K562 (cell line): ENCODE measurements at regions not wholly inside any gene's neighbourhood (a gene's known extent, or its start where the extent isn't known, plus 50 kb on each side); places are given as distances from the start of the nearest gene placed in this dataset.

Source experiments
- ATAC-seq: fragments of 200-7000 bp; cut with Tn5 transposase; 3 replicates; pipeline ENCODE4 v1.9.1; 2020; ENCODE audit warnings: moderate library complexity
- BruUV-seq: library from RNA; stranded (reverse); fragments of 400-500 nt; replicated peaks from 2 replicates; lab custom pipeline; 2021; lab: Mats Ljungman, UMichigan
- CTCF ChIA-PET: fragments of 300-600 bp; formaldehyde crosslinking; extraction: SDS; loops from one replicate; lab custom pipeline; 2021; ENCODE audit warnings: low intra/inter-chr PET ratio; lab: Yijun Ruan, JAX
- POLR2A ChIA-PET: fragments of 300-600, 350-650 bp; sonication (Branson Sonifier 250); formaldehyde crosslinking; extraction: SDS; loops from one replicate; lab custom pipeline; 2021; ENCODE audit warnings: antibody characterized with exemption, inconsistent platforms; lab: Yijun Ruan, JAX
- DNase-seq, 4 experiments: peaks; one replicate each; pipeline versions ENCODE4 v3.0.0 to v3.0.0-alpha.2; 2011 to 2018; ENCODE audit warnings: low spot score in 3 of 4, mixed read lengths in 3 of 4; ENCODE audit errors: extremely low read depth in 1 of 4
- FAIRE-seq: peaks from 2 replicates; lab custom pipeline; 2011; peaks lifted over from hg19 to GRCh38; lab: Jason Lieb, UNC
- H2AFZ ChIP-seq: 2 replicates; pipeline ENCODE4 v1.6.0; 2011; ENCODE audit warnings: low read depth, low read length, control low read depth, inconsistent platforms
- H3K27ac ChIP-seq: fragments of 200-600 bp; 3 replicates; pipeline ENCODE4 v1.8.0; 2011; ENCODE audit warnings: low read depth, mild to moderate bottlenecking, control low read depth, inconsistent platforms, low read length, moderate library complexity, mixed read lengths; ENCODE audit errors: extremely low read depth
- H3K27me3 ChIP-seq, 2 experiments: fragments of 300-600 bp in 1 of 2; 2 replicates in 1 of 2; 3 replicates in 1 of 2; pipeline versions ENCODE4 v1.6.0 to v1.8.0; 2011; ENCODE audit warnings: inconsistent platforms in 2 of 2, low read length in 2 of 2, mild to moderate bottlenecking in 1 of 2, mixed read lengths in 1 of 2, moderate library complexity in 1 of 2; ENCODE audit not compliant: control insufficient read depth in 2 of 2, insufficient read depth in 2 of 2
- H3K36me3 ChIP-seq: fragments of 300-600 bp; 3 replicates; pipeline ENCODE4 v1.8.0; 2011; ENCODE audit warnings: mild to moderate bottlenecking, low read length, inconsistent platforms; ENCODE audit not compliant: control insufficient read depth, insufficient read depth
- H3K4me1 ChIP-seq, 2 experiments: fragments of 200-600 bp in 1 of 2; replicated peaks in 1 of 2; 2 replicates in 1 of 2; 3 replicates in 1 of 2; pipeline versions ENCODE4 v1.5.1 to v1.8.0; 2011; ENCODE audit warnings: inconsistent platforms in 2 of 2, low read length in 2 of 2, mild to moderate bottlenecking in 1 of 2, mixed read lengths in 1 of 2, moderate library complexity in 1 of 2; ENCODE audit not compliant: control insufficient read depth in 2 of 2, insufficient read depth in 2 of 2
- H3K4me2 ChIP-seq: 2 replicates; pipeline ENCODE4 v1.6.1; 2011; ENCODE audit warnings: low read length, control low read depth, inconsistent platforms, mixed read lengths; ENCODE audit not compliant: insufficient read depth
- H3K4me3 ChIP-seq: fragments of 200-600 bp; sonication (generic), shearing (Covaris generic); 2 replicates; pipeline ENCODE4 v1.5.1; 2016; ENCODE audit warnings: control low read depth, inconsistent platforms
- H3K79me2 ChIP-seq: fragments of 200-600 bp; 3 replicates; pipeline ENCODE4 v1.8.0; 2011; ENCODE audit warnings: low read length, inconsistent platforms; ENCODE audit not compliant: control insufficient read depth, insufficient read depth
- H3K9ac ChIP-seq, 2 experiments: 2 replicates each; pipeline versions ENCODE4 v1.6.0 to v1.6.1; 2011; ENCODE audit warnings: low read depth in 2 of 2, low read length in 2 of 2, control low read depth in 1 of 2, inconsistent platforms in 1 of 2, mild to moderate bottlenecking in 1 of 2, mixed read lengths in 1 of 2; ENCODE audit not compliant: insufficient read depth in 1 of 2
- H3K9me1 ChIP-seq: one replicate; pipeline ENCODE4 v1.6.0; 2011; ENCODE audit warnings: inconsistent platforms, mild to moderate bottlenecking, low read length, moderate library complexity; ENCODE audit not compliant: control insufficient read depth, insufficient read depth
- H3K9me3 ChIP-seq: replicated peaks from 2 replicates; pipeline ENCODE4 v1.5.1; 2011; ENCODE audit warnings: low read depth, low read length, inconsistent platforms; ENCODE audit not compliant: control insufficient read depth, insufficient read depth
- H4K20me1 ChIP-seq: replicated peaks from 2 replicates; pipeline ENCODE4 v1.6.1; 2011; ENCODE audit warnings: low read length, inconsistent platforms, mixed read lengths; ENCODE audit not compliant: control insufficient read depth, insufficient read depth
- ARID2 ChIP-seq: fragments of 450-650 bp; IDR thresholded peaks from 2 replicates; pipeline ENCODE4 v1.6.1; 2017; ENCODE audit warnings: antibody characterized with exemption, mild to moderate bottlenecking
- GABPA ChIP-seq: fragments of 200-800 bp; sonication (Bioruptor generic); conservative IDR thresholded peaks from 2 replicates; pipeline ENCODE4 v1.6.1; 2016; ENCODE audit warnings: low read depth, missing genetic modification characterization, missing compliant biosample characterization
- KAT2B ChIP-seq: IDR thresholded peaks from one replicate; pipeline ENCODE4 v1.6.1; 2012; ENCODE audit warnings: low read depth, mild to moderate bottlenecking, control low read depth, inconsistent platforms, low read length, moderate library complexity
- MXI1 ChIP-seq: IDR thresholded peaks from 2 replicates; pipeline ENCODE4 v1.6.1; 2011; ENCODE audit warnings: low read depth, mild to moderate bottlenecking, improper control_type of control experiment, low read length
- RNF2 ChIP-seq: sonication (generic); IDR thresholded peaks from 2 replicates; pipeline ENCODE4 v1.6.1; 2016
- SLC30A9 ChIP-seq: fragments of 250-450 bp; sonication (Bioruptor Pico); IDR thresholded peaks from 2 replicates; pipeline ENCODE4 v1.8.0; 2022; ENCODE audit warnings: mild to moderate bottlenecking, moderate library complexity
- TCFL5 ChIP-seq: fragments of 250-450 bp; sonication (Bioruptor Pico); conservative IDR thresholded peaks from 2 replicates; pipeline ENCODE4 v1.6.1; 2021; ENCODE audit warnings: mild to moderate bottlenecking, moderate library complexity, matching md5 sums
- THRAP3 ChIP-seq: fragments of 450-650 bp; IDR thresholded peaks from 2 replicates; pipeline ENCODE4 v1.6.1; 2016; ENCODE audit warnings: mild to moderate bottlenecking, inconsistent platforms, borderline replicate concordance
- ZNF23 ChIP-seq: fragments of 250-450 bp; sonication (Bioruptor Pico); IDR thresholded peaks from 2 replicates; pipeline ENCODE4 v1.4.0; 2020; ENCODE audit warnings: mild to moderate bottlenecking
- ZNF316 ChIP-seq: fragments of 450-650 bp; IDR thresholded peaks from 2 replicates; pipeline ENCODE4 v1.6.1; 2016
- ZNF436 ChIP-seq: fragments of 250-450, 450-650 bp; sonication (Bioruptor Pico); formaldehyde crosslinking; IDR thresholded peaks from 2 replicates; pipeline ENCODE4 v1.7.0; 2020; ENCODE audit warnings: mild to moderate bottlenecking
- WGBS: fragments of 100-300 bp; shearing (Covaris generic); methylation state at CpG from one replicate; pipeline ENCODE4 v1.1.6; 2016; ENCODE audit warnings: low coverage, mixed read lengths; ENCODE audit not compliant: insufficient coverage; ENCODE audit errors: missing lambda C conversion rate; 5-methylcytosine and 5-hydroxymethylcytosine counted together
- in situ Hi-C: fragments of 300-500 bp; cut with MboI; formaldehyde crosslinking; loops from 4 replicates; pipeline ENCODE4 v1.15.0; 2018; ENCODE audit warnings: inconsistent platforms, mixed read lengths
- intact Hi-C: fragments of 100-400 bp; cut with micrococcal nuclease; formaldehyde crosslinking; loops from 2 replicates; pipeline ENCODE4 v1.14.2; 2022
- TF ChIP-seq, protein P1 (sequence below): fragments of 200-400 bp; formaldehyde crosslinking; IDR thresholded peaks from 2 replicates; pipeline ENCODE4 v1.6.1; 2017; ENCODE audit warnings: mild to moderate bottlenecking, low read depth, low read length, moderate library complexity
- TF ChIP-seq, protein P2 (sequence below): sonication (generic); formaldehyde crosslinking; IDR thresholded peaks from 2 replicates; pipeline ENCODE4 v1.8.0; 2022; ENCODE audit warnings: missing genetic modification reagents, mild to moderate bottlenecking, moderate library complexity, borderline replicate concordance

DNA sequence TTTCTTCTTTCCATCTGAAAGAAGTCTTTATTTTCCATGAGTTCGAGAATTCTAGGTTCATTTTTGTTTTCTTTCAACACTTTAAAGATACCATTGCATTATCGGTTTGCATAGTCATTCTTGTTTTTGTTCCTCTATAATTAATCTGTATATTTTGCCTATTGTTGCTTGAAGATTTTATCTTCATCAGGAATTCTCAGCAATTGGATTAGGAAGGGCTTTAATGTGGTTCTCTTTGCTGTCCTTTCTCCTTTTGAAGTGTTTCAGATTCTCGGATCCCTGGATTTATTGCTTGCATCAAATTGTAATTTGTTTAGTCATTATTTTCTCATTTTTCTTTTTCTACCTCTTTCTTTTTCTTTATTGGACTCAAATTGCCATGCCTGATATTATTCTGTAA, 609.8 kb downstream of the TLR4 start:
- Histone ChIP-seq H3K36me3 (no peaks in the 10 kb centered on the region), H3K79me2 (no peaks in the 10 kb centered on the region), H3K9me3 (no peaks in the 10 kb centered on the region), H4K20me1 (no peaks in the 10 kb centered on the region), H3K4me3 (no peak overlapping the region), H3K9ac (no peak overlapping the region), H3K27me3 (no peaks in the 10 kb centered on the region), H3K4me1 (no peaks in the 10 kb centered on the region), H3K9me1 (no peaks in the 10 kb centered on the region), H3K27ac (no peak overlapping the region), H3K4me2 (no peak overlapping the region), H2AFZ (no peak overlapping the region)
- POLR2A ChIA-PET = no interaction called here
- TF ChIP-seq, protein P1, sequence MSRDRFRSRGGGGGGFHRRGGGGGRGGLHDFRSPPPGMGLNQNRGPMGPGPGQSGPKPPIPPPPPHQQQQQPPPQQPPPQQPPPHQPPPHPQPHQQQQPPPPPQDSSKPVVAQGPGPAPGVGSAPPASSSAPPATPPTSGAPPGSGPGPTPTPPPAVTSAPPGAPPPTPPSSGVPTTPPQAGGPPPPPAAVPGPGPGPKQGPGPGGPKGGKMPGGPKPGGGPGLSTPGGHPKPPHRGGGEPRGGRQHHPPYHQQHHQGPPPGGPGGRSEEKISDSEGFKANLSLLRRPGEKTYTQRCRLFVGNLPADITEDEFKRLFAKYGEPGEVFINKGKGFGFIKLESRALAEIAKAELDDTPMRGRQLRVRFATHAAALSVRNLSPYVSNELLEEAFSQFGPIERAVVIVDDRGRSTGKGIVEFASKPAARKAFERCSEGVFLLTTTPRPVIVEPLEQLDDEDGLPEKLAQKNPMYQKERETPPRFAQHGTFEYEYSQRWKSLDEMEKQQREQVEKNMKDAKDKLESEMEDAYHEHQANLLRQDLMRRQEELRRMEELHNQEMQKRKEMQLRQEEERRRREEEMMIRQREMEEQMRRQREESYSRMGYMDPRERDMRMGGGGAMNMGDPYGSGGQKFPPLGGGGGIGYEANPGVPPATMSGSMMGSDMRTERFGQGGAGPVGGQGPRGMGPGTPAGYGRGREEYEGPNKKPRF = no peak
- TF ChIP-seq ARID2 (no peak), RNF2 (no peak)
- DNase-seq (no peak), FAIRE-seq (no peak), ATAC-seq (no peak)
- intact Hi-C loops = no loop called here
- CTCF ChIA-PET = no interaction called here
- 2% methylated on average over 3 of the region's 3 CpGs for WGBS
- in situ Hi-C loops = no loop called here
- no TSS peak for BruUV-seq

DNA sequence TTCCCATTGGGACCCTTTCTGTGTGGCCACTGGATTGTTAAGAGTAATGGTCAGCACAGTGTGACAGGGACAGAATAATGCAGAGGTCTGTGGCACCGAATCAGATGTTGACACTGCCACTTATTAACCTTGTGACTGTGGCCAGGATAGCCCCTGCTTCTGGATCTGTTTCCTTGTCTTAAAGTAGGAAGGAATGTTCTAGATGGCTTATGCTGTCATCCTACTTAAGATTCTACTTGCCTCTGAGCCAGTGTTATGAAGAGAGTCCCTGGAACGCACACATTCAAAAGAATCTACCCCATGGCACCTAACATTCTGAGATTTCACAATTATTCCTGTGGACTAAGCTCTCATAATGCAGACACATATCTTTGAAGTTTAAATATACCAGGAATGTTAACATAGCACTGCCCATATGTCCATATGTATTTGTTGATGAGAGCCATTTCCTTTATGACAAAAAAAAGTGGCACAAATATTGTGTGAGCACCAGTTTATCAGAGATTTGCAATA, 612.7 kb downstream of the TLR4 start:
- H3K36me3 ChIP-seq = no peaks in the 10 kb centered on the region
- no peak overlapping the region for H3K27ac ChIP-seq
- DNase-seq (no peak), ATAC-seq (no peak), FAIRE-seq (no peak)
- WGBS = 0% methylated on average over 2 of the region's 2 CpGs
- no peaks in the 10 kb centered on the region for H3K27me3 ChIP-seq
- H2AFZ ChIP-seq = no peak overlapping the region
- no peak overlapping the region for H3K4me2 ChIP-seq
- no peak overlapping the region for H3K9ac ChIP-seq
- ChIA-PET CTCF (interaction anchor here (0.5 kb wide), 1 partner anchor 1277 kb away, joined by 3 read pairs; no protein-coding TSS in a partner anchor), POLR2A (no interaction called here)
- H3K9me1 ChIP-seq = no peaks in the 10 kb centered on the region
- no peaks in the 10 kb centered on the region for H4K20me1 ChIP-seq
- no peak overlapping the region for H3K4me3 ChIP-seq
- H3K9me3 ChIP-seq = no peaks in the 10 kb centered on the region
- intact Hi-C loops = no loop called here
- no peaks in the 10 kb centered on the region for H3K79me2 ChIP-seq
- no peaks in the 10 kb centered on the region for H3K4me1 ChIP-seq
- in situ Hi-C loops = no loop called here
- BruUV-seq = no TSS peak
- no peak for TF ChIP-seq GABPA (tag)
- TF ChIP-seq KAT2B = no peak
- TF ChIP-seq MXI1 = no peak
- TF ChIP-seq SLC30A9 (CRISPR knock-in tag) = no peak
- TF ChIP-seq TCFL5 (CRISPR knock-in tag) = no peak
- no peak for TF ChIP-seq ZNF436 (CRISPR knock-in tag)
- TF ChIP-seq ZNF23 = no peak
- TF ChIP-seq, protein P2, sequence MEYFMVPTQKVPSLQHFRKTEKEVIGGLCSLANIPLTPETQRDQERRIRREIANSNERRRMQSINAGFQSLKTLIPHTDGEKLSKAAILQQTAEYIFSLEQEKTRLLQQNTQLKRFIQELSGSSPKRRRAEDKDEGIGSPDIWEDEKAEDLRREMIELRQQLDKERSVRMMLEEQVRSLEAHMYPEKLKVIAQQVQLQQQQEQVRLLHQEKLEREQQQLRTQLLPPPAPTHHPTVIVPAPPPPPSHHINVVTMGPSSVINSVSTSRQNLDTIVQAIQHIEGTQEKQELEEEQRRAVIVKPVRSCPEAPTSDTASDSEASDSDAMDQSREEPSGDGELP (CRISPR knock-in tag) = no peak
- TF ChIP-seq ZNF316 = no peak
- TF ChIP-seq THRAP3 = no peak
